GM13976 (cell line): ENCODE measurements at regions not wholly inside any gene's neighbourhood (a gene's known extent, or its start where the extent isn't known, plus 50 kb on each side); places are given as distances from the start of the nearest gene placed in this dataset.
"Not testable (repeated sequence)": the region's sequence is repeated elsewhere in the genome, so short reads cannot be mapped to it uniquely, and the experiment has no call there.

Experiments
- DNase-seq: peaks from one replicate; pipeline ENCODE4 v3.0.0; 2012; ENCODE audit warnings: low spot score
- CTCF ChIP-seq: IDR thresholded peaks from 2 replicates; pipeline ENCODE4 v1.5.1; 2012; ENCODE audit warnings: borderline replicate concordance, mild to moderate bottlenecking; ENCODE audit not compliant: insufficient read depth; ENCODE audit errors: extremely low read depth, missing control alignments, control extremely low read depth
- in situ Hi-C: fragments of 300-500 bp; cut with MboI; formaldehyde crosslinking; loops from one replicate; pipeline ENCODE4 v1.12.0; 2022; ENCODE audit warnings: low sequenced_read_pairs, mixed read lengths, inconsistent platforms; ENCODE audit not compliant: unreplicated experiment

GRCh38 chr13:83100237-83100636 lies 782.0 kb downstream of the SLITRK1 start:
- TF ChIP-seq CTCF: no peak
- in situ Hi-C loops: no loop called here
- no peak for DNase-seq

- no peak for TF ChIP-seq CTCF
- in situ Hi-C loops: no loop called here
Observed at GRCh38 chr13:83088858-83089257, 793.4 kb downstream of the SLITRK1 start.

GRCh38 chr13:83086948-83087347 lies 795.3 kb downstream of the SLITRK1 start:
- no peak for DNase-seq
- in situ Hi-C loops: no loop called here
- no peak for TF ChIP-seq CTCF

More at GRCh38 chr13:83088858-83089257, 793.4 kb downstream of the SLITRK1 start:
- DNase-seq: no peak

- in situ Hi-C loops: no loop called here
- no peak for TF ChIP-seq CTCF
- no peak for DNase-seq
Observed at GRCh38 chr13:83086088-83086487, 796.2 kb downstream of the SLITRK1 start.

- in situ Hi-C loops: no loop called here
- no peak for DNase-seq
- TF ChIP-seq CTCF: no peak
Observed at GRCh38 chr13:83085186-83085900, 796.9 kb downstream of the SLITRK1 start.

GRCh38 chr13:83077499-83077898 lies 804.8 kb downstream of the SLITRK1 start:
- DNase-seq: no peak
- in situ Hi-C loops: no loop called here
- TF ChIP-seq CTCF: no peak

GRCh38 chr13:83073930-83074329 lies 808.3 kb downstream of the SLITRK1 start:
- in situ Hi-C loops, DNase-seq: not testable (repeated sequence)
